ENCODE measurements at regions not wholly inside any gene's neighbourhood (a gene's known extent, or its start where the extent isn't known, plus 50 kb on each side); places are given as distances from the start of the nearest gene placed in this dataset.

- TF ChIP-seq CTCF (IDR thresholded peaks at IDR 0.05; ENCODE audit: insufficient read depth, low read depth, low read length), result no peak
- Histone ChIP-seq H3K36me3 (ENCODE audit: control insufficient read depth, insufficient read depth, low read length) (peaks cover 9% of the 10 kb centered on the region; the same call in 1 of the 2 replicates), H3K4me3 (ENCODE audit: low read depth, low read length) (no peak overlapping the region), H3K27me3 (ENCODE audit: control insufficient read depth, insufficient read depth, low read length) (no peaks in the 10 kb centered on the region)
- DNase-seq (ENCODE audit: low read depth), result no peak
- CTCF ChIA-PET, result interaction anchor here (1.1 to 1.6 kb wide), 2 partner anchors 11 to 35 kb away, joined by 3 read pairs; no protein-coding TSS in a partner anchor
- POLR2A ChIA-PET, result no interaction called here
These were observed 149.6 kb downstream of the CRYBB2 start for GRCh38 chr22:25369041-25369440.

GRCh38 chr22:25370322-25370721, 150.9 kb downstream of the CRYBB2 start:
- ChIA-PET POLR2A (no interaction called here), CTCF (no interaction called here)
- TF ChIP-seq CTCF (IDR thresholded peaks at IDR 0.05; ENCODE audit: insufficient read depth, low read depth, low read length), result no peak
- no peak overlapping the region for H3K4me3 ChIP-seq (ENCODE audit: low read depth, low read length)
- peaks cover 10% of the 10 kb centered on the region; the same call in 1 of the 2 replicates for H3K36me3 ChIP-seq (ENCODE audit: control insufficient read depth, insufficient read depth, low read length)
- H3K27me3 ChIP-seq (ENCODE audit: control insufficient read depth, insufficient read depth, low read length), result no peaks in the 10 kb centered on the region
- no peak for DNase-seq (ENCODE audit: low read depth)

- POLR2A ChIA-PET, result no interaction called here
- Histone ChIP-seq H3K36me3 (ENCODE audit: control insufficient read depth, insufficient read depth, low read length) (peaks cover 12% of the 10 kb centered on the region), H3K27me3 (ENCODE audit: control insufficient read depth, insufficient read depth, low read length) (no peaks in the 10 kb centered on the region), H3K4me3 (ENCODE audit: low read depth, low read length) (no peak overlapping the region)
- no peak for TF ChIP-seq CTCF (IDR thresholded peaks at IDR 0.05; ENCODE audit: insufficient read depth, low read depth, low read length)
- CTCF ChIA-PET, result no interaction called here
- no peak for DNase-seq (ENCODE audit: low read depth)
These were observed 152.7 kb downstream of the CRYBB2 start for GRCh38 chr22:25372000-25372595.

- TF ChIP-seq CTCF (IDR thresholded peaks at IDR 0.05; ENCODE audit: insufficient read depth, low read depth, low read length), result no peak
- peaks cover 16% of the 10 kb centered on the region for H3K36me3 ChIP-seq (ENCODE audit: control insufficient read depth, insufficient read depth, low read length)
- POLR2A ChIA-PET, result no interaction called here
- no peak for DNase-seq (ENCODE audit: low read depth)
- CTCF ChIA-PET, result no interaction called here
- no peaks in the 10 kb centered on the region for H3K27me3 ChIP-seq (ENCODE audit: control insufficient read depth, insufficient read depth, low read length)
- H3K4me3 ChIP-seq (ENCODE audit: low read depth, low read length), result no peak overlapping the region
These were observed 154.5 kb downstream of the CRYBB2 start for GRCh38 chr22:25373961-25374360.

GRCh38 chr22:25374869-25375268, 155.4 kb downstream of the CRYBB2 start:
- CTCF ChIA-PET, result no interaction called here
- no peak for DNase-seq (ENCODE audit: low read depth)

More at GRCh38 chr22:25374869-25375268, 155.4 kb downstream of the CRYBB2 start:
- Histone ChIP-seq H3K4me3 (ENCODE audit: low read depth, low read length) (no peak overlapping the region), H3K36me3 (ENCODE audit: control insufficient read depth, insufficient read depth, low read length) (peaks cover 16% of the 10 kb centered on the region), H3K27me3 (ENCODE audit: control insufficient read depth, insufficient read depth, low read length) (no peaks in the 10 kb centered on the region)
- POLR2A ChIA-PET, result no interaction called here
- TF ChIP-seq CTCF (IDR thresholded peaks at IDR 0.05; ENCODE audit: insufficient read depth, low read depth, low read length), result no peak

Measured in BJ (cell line).